Effector CD8-positive, alpha-beta T cell (primary cell): ENCODE measurements at regions not wholly inside any gene's neighbourhood (a gene's known extent, or its start where the extent isn't known, plus 50 kb on each side); places are given as distances from the start of the nearest gene placed in this dataset.
"Not testable (repeated sequence)": the region's sequence is repeated elsewhere in the genome, so short reads cannot be mapped to it uniquely, and the experiment has no call there.

Experiments used
- DNase-seq: peaks from one replicate; lab custom pipeline; 2025; lab: John Stamatoyannopoulos, UW

DNA sequence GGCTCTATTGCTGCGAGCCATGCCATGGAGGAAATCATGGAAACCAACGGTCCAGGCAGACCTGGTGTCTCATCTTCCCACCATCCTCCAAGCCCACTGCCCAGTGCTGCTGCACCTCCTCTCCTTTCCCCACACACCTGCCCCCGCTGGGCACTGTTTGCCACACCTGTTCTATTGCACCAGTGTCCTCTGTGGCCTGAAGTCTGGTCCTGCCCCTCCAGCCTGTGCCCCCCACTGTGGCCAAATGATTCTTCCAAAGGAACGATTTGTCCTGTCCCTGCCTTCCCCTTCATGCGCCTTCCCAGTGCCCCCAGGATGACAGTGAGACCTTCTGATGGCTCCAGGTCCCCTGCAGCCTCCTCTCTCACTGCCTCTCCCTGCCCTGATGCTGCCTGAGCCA, 101.9 kb upstream of the TWIST2 start:
- no peak for DNase-seq

DNA sequence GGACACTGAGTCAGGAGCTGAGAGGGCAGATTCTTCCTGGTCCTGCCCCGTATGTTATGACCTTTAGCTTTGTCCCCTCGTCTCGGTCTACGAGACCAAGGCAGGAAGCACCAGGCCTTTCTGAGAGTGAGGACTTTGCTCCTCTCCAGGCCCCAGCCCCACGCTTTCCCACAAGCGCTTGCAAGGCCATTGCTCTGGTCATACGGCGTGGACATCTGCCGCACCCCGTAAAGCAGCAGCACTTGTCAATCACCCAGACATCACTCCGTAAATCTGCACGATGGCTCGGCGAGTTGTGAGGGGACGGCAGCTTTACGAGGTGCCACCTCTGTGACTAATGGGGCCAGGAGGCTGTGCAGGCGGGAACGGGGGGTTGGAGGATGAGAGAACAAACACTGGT, 100.8 kb upstream of the TWIST2 start:
- DNase-seq: no peak

DNA sequence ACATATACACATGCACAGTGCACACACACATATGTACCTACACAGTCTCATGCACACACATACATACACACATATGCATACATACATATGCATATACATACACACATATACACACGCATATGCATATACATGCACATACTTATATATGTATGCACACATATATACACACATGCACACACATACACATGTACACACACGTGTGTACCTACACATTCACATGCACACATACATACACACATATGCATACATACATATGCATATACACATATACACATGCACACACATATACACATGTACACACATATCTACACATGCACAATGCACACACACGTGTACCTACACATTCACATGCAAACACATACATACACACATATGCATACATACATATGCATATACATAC, 100.3 kb upstream of the TWIST2 start:
- DNase-seq: no peak

DNA sequence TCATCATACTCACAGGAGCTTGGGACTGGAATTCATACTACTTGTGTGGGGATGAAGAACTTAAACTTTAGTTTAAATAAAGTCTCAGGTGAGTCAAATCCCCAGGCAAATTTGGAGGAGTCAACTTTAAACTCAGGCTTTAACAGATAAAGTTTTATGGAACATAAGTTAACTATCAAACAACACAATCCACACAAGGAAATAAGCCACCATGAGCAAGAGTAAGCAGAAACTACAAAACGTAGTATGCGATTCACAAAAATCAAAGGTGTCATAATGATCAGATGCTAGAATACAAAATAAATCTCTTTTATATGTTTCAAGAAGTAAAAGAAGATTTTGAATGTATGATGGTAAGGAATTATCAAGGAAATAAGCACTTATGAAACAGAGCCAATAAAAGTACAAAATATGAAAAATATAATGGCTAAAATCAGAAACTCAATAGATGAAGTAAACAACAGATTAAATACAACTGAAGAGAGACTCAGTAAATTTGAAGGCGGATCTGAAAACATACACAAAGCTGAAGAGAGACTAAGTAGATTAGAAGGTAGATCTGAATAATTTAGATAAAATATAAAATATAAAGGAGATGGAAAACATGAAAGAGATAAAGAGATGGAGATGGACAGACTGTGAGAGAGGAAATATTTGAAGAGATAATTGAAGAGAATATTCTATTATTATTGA, 97.5 kb upstream of the TWIST2 start:
- DNase-seq: no peak

DNA sequence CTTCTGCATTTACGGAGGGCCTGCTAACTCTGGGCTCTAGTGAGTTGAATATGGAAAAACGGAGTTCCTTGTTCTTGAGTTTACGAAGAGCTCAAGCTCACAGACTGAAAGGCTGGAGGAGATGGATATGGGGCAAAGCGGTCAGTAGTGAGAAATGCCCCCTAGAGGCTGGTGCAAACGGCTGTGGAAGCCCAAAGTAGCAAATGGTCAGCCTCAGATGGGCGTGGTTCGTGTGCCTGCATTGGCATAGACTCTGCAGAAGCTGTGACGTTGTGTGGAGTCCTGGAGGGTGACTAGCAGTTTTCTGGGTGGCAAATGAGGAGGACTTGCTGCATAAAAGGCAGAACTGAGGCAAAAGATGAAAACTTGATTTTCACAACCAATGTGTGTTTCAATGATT, 93.6 kb upstream of the TWIST2 start:
- no peak for DNase-seq

DNA sequence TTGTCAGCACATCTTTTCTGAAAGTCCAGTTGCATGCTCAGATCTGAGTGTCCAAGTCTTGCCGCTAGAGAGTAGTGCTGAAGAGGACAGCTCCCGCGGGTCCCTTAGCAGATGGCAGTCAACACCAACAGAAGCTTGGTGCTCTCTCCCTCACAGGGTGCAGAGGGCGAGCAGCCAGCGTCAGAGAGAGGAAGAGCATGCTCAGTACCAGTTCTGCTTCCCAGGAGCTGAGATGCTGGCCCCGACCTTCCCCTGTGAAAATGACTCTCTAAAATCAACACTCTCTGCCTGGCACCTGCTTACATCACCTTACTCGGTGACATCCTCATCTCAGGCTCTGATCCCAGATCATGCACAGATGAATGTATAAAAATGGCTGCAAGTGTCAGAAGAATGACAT, 86.0 kb upstream of the TWIST2 start:
- DNase-seq: no peak

DNA sequence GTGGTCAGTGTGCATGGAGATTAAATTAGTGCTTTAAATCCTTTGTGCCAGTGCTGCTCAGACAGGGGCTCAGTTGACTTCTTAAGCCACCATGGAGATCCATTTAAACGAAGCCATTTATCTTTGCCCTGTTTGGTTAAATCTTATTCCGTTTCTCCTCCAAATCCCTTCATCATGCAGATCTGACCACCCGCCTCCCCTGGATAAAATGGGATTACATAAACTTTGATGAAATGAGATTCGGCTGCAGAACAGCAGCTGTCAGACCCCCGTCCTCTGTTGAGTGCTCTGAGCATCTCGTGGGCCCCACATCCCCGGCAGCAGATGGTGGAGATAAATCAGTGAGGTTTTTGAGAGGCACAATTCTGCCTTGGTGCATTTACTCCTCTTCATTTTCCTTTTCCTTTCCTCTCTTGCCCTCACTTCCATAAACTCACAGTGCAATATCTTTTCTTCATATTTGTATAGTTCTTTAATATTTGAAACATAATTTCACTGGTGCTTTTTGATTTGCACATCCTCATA, 84.4 kb upstream of the TWIST2 start:
- DNase-seq: no peak

DNA sequence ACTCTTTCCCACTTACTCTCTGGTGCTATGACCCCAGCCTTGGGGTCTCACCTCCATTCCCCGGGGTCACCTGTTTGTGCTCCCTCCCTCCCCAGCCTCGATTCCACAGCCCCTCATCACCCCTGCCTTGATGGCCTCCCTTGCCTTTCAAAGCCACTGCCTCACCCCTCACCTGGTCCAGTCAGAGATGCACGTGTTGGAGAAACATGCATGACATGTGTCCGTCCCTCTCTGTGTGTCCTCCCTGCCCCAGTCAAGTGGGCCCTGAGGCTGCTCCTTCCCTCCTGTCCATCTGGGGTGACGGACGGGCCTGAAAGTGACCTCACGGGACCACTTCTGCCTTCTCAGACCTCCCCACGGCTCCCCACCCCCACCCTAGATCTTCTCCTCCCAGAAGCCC, 82.3 kb upstream of the TWIST2 start:
- no peak for DNase-seq

DNA sequence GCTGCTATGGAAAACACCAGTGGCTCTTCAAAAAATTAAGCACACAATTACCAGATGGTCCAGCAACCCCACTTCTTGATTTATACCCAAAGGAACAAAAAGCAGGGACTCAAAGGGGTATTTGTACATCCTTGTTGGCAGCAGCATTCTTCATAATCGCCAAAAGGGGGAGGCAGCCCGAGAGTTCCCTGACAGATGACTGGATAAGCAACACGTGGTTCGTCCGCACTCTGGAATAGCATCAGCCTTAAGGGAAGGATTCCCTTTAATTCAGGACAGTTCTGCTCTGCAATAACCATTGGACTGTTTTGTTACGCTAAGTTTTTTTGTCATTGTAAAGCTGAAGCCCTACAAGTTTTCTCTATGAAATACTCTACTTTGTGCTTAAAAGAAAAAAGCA, 76.7 kb upstream of the TWIST2 start:
- no peak for DNase-seq

DNA sequence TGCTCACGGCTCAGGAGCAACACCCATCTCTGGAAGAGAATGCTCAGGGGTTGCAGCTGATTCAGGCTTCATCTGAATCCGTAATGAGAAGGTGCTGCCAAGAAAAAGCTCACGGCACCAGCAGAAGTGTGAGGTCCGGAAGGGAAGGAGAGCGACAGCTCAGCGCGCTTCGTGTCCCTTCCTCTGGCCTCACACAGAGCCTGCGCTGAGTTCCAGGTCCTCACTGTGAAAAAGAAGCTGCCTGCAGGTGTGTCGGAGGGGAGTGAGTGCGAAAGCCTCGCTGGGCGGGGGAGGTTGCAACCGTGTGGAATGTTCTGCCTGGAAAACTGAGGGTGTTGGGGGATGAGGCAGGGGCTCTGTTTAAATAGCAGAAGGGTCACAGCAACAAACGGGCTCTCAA, 76.2 kb upstream of the TWIST2 start:
- DNase-seq: no peak

DNA sequence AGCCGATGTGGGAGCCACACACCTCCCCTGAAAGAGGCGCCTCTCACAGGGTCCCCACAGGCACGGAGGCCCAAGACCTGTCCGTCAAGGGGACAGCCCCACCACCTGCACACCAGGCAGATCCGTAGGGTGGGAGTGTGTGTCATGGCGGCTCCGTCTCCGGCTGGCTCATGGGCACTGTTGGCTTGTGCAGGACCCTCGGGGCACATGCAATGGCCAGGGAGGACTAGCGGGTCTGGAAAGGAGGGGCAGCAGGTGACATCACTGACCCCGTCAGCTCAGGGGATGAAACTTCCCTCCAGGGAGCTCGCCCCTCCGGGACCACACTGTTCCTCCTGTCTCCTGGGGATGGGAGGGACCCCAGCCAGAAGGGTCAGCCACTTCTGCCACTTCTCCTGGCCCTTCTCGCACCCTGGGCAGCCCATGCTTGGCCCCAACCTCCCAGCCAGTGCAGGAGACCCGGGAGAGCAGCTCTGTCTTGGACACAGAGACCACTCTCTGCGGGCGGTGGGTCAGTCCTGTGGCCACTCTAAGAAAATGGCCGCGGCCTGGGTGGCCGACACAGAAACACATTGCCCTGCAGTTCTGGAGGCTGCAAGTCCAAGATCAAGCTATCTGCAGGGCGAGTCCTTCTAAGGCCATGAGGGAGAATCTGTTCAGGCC, 75.1 kb upstream of the TWIST2 start:
- no peak for DNase-seq

DNA sequence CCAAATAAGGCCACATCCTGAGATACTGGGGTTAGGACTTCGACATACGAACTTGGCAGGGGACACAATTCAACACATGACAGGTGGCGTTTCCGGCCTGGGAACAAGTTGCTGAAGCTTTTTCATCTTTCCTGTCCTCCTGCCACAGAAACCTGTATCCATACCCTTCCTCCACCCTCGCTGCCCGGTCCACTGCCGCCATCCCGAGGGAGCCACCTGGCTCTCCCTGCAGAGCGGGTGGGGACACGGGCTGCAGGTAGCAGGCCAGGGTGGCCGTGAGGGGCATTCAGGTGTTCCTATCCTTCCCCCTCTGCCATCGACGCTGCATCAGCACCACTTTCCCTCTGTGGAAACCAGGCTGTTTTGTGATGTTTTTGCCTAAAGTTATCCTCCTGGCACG, 74.4 kb upstream of the TWIST2 start:
- no peak for DNase-seq

DNA sequence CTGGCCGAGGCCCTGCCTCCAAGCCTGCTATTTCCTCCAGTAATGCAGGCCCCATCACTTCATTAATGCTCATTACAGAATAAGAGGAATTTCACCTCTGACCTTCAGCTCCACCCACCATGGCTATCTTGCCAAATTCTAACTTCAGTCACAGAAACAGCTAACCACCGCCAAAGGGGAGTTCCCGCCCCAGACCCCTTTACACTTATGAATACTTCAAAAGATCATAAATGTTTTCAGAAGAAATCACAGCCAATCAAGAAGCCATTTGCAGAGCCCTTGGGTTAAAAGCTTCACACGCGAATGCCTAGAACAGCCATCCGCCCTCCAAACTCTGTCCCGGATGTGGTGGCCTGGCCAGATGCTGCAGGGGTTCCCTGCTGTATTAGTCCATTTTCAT, 73.8 kb upstream of the TWIST2 start:
- DNase-seq: no peak

DNA sequence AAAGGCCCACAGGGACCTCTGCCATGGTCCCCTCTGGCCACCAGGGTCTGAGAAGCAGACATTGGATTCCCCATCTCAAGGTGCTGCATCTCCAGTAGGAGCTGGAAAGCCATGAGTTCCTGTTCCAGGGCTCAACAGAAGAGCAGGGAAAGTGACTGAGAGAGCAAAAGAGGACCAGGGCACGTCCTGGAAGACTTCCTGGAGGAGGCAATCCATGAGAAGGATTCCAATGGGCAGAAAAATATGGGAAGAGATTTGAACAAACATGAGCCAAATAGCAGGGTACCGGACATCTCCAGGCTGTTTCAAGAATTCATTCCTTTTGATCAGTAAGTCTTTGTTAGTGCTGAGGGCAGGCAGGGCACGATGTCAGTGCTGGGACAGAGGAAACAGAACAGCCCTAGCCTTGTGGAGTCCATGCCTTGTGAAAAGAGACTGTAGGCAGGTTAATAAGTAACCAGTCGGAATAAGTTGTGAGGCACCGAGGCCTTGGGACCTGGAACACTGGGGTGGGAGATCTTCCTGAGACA, 72.8 kb upstream of the TWIST2 start:
- no peak for DNase-seq

DNA sequence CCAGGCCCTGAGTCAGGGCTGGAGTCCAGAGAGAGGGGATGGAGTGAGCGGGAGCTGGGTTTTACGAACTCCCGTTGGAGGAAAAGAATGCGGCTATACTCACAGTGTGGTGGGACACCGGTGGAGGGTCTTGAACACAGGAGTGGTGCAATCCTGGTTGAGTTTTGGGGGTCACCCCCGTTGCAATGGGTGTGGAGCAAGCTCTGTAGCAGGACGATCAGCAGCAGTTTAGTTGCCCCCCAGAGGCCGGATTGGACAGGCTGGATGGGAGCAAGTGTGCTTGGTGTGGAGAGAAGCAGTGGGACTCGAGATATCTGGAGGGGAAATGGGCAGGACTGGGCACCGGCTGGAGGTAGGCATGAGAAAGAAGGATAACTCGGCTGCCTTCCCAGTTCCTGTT, 72.3 kb upstream of the TWIST2 start:
- DNase-seq: no peak

DNA sequence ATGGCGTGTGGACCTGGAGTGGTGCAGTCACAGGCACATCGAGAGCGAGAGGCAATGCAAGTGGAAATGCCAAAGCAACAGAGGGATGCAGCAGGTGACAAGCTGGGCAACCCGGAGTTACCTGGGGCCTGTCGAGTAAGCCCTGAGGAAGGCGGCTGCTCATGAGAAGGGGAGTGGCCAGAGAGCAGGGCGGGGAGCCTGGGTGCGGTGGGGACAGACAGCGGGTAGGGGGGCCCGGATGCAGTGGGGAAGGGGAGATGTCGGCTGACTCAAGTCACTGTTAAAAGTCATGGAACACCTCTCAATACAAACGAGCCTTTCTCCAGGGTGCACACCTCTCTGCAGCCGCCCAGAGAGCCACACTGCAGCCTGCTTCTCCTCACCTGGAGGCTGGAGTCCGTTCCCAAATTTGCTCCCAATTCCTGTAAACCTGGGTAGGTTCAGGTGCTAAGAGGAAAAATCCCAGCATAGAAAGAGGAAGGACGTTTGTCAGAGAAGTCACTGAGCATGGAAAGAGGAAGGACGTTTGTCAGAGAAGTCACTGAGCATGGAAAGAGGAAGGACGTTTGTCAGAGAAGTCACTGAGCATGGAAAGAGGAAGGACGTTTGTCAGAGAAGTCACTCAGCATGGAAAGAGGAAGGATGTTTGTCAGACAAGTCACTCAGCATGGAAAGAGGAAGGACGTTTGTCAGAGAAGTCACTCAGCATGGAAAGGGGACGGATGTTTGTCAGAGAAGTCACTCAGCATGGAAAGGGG, 71.7 kb upstream of the TWIST2 start:
- no peak for DNase-seq

DNA sequence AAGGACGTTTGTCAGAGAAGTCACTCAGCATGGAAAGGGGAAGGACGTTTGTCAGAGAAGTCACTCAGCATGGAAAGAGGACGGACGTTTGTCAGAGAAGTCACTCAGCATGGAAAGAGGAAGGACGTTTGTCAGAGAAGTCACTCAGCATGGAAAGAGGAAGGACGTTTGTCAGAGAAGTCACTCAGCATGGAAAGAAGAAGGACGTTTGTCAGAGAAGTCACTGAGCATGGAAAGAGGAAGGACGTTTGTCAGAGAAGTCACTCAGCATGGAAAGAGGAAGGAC, 71.2 kb upstream of the TWIST2 start:
- DNase-seq: not testable (repeated sequence)

DNA sequence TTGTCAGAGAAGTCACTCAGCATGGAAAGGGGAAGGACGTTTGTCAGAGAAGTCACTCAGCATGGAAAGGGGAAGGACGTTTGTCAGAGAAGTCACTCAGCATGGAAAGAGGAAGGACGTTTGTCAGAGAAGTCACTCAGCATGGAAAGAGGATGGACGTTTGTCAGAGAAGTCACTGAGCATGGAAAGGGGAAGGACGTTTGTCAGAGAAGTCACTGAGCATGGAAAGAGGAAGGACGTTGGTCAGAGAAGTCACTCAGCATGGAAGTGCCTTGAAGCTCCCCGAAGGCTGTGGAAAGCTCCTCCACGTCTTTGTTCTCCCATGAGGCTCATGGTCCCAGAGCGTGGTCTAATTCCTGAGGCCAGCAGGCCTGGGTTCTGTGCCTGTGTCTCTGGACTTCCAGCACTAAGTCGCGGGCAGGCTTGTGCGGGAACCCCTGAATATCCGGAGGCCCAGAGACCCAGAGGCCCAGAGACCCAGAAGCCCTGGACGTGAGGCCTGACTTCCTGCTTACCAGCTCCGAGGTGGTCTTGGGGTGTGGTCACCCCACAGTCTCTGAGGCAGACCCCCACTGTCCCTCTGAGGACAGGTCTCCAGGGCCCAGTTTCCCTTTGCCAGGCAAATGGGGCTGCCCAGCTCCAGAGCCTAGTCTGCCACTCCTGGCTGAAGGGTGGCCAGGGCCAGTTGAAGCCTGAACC, 70.4 kb upstream of the TWIST2 start:
- DNase-seq: no peak

DNA sequence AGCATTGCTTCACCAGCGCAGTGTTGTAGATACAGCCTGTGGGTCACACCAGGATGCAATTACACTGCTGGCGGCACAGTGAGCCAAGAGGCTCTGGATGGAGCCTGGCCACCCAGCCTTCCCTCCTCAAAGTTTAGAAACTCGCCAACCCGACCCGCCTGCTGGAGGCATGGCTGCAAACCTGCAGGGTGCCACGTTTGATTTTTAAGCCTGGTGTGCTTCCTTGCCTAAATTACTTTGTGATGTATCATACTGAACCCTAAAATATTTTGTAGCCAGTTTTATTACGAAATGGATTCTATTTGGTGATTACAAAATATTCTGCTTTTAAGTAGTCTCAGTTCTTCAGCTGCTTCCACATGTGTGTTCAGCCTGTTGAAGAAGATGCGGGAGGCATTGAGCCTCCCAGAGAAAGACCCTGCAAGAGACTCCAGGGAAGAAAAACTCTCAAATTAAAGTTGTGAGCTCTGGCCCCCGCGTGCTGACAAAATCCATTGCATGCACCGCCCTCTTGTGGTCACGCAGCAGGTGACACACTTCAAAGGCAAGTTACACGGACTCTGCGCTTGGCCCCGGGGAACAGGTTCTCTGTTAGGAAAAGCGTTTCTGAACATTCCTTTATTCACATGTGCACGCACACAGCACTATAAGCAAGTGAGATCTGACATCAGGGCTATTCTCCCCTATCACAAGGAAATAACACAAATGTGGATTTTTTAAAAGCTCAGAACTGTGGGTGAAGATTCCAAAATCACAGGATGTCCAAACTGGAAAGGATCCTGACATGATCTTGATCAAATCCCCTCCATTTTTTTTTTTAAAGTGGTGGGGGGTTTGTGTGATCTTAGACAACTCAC, 63.0 kb upstream of the TWIST2 start:
- peak; percentile 33 for DNase-seq

DNA sequence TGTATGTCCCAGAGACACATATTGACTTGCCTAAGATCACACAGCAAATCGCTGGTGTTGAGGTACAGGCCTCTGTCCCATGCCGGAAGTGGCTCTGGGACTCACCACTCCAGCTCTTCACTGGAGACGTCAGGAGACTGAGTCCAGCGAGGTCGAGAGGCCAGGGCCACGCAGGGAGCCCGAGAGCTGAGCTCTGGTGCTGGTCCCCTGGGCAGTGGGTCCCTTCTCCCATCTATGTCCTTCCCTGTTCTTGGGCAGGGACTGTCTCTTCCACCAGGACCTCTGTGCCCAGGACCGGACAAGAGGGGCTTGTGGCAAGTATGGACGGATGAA, 62.4 kb upstream of the TWIST2 start:
- DNase-seq: no peak

DNA sequence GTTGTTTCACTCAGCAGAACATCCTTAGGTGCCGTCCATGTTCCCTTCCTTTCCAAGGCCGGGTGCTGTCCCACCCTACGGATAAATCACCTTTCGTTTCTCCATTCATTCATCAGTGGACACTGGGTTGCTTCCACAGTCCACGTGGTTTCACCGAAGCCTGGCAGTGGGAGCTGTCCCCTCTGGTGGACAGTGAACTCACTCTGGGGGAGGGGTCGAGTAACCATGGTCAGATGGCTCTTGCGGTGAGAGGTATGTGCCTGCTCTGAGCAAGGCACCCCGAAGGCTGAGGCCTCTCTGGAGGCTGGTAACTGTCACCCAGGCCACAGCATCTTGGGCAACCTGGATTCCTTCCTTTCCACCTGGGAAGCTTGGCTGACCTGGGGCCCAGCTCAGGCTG, 61.5 kb upstream of the TWIST2 start:
- no peak for DNase-seq
